Endothelial cell of umbilical vein (primary cell): ENCODE measurements at regions not wholly inside any gene's neighbourhood (a gene's known extent, or its start where the extent isn't known, plus 50 kb on each side); places are given as distances from the start of the nearest gene placed in this dataset.

Experiments used
- BruUV-seq: library from RNA; stranded (reverse); fragments of 400-500 nt; replicated peaks from 2 replicates; lab custom pipeline; 2021; lab: Mats Ljungman, UMichigan
- CTCF ChIA-PET: fragments of 300-600, 350-600 bp; sonication (Branson Sonifier 250); formaldehyde crosslinking; loops from one replicate; lab custom pipeline; 2021; ENCODE audit warnings: antibody characterized with exemption, inconsistent platforms; lab: Charles Lee
- POLR2A ChIA-PET: fragments of 300-600, 350-600 bp; sonication (Branson Sonifier 250); formaldehyde crosslinking; loops from one replicate; lab custom pipeline; 2021; ENCODE audit warnings: antibody characterized with exemption, inconsistent platforms; lab: Charles Lee
- DNase-seq: peaks from one replicate; pipeline ENCODE4 v3.0.0-alpha.2; 2011; ENCODE audit warnings: low read depth, low spot score
- FAIRE-seq: peaks from 2 replicates; lab custom pipeline; 2011; peaks lifted over from hg19 to GRCh38; lab: Jason Lieb, UNC
- H2AFZ ChIP-seq: 2 replicates; pipeline ENCODE4 v1.6.0; 2012; ENCODE audit warnings: low read depth, low read length, control low read depth, inconsistent platforms
- H3K27ac ChIP-seq: 2 replicates; pipeline ENCODE4 v1.5.1; 2011; ENCODE audit warnings: low read depth, mild to moderate bottlenecking, control low read depth, low read length, moderate library complexity; ENCODE audit not compliant: insufficient read depth
- H3K27me3 ChIP-seq, 2 experiments: 2 replicates each; pipeline versions ENCODE4 v1.6.0 to v1.6.1; 2011; ENCODE audit warnings: low read length in 2 of 2, mixed read lengths in 1 of 2; ENCODE audit not compliant: control insufficient read depth in 2 of 2, insufficient read depth in 2 of 2
- H3K36me3 ChIP-seq, 2 experiments: 2 replicates in 1 of 2; 3 replicates in 1 of 2; pipeline ENCODE4 v1.5.1; 2011; ENCODE audit warnings: low read length in 2 of 2, mild to moderate bottlenecking in 1 of 2, moderate library complexity in 1 of 2; ENCODE audit not compliant: control insufficient read depth in 2 of 2, insufficient read depth in 2 of 2; ENCODE audit errors: extremely low read depth in 1 of 2
- H3K4me1 ChIP-seq: 3 replicates; pipeline ENCODE4 v1.5.1; 2011; ENCODE audit warnings: mild to moderate bottlenecking, low read length; ENCODE audit not compliant: control insufficient read depth, insufficient read depth; ENCODE audit errors: extremely low read depth
- H3K4me2 ChIP-seq: 2 replicates; pipeline ENCODE4 v1.6.1; 2011; ENCODE audit warnings: low read length, control low read depth, mixed read lengths; ENCODE audit not compliant: insufficient read depth
- H3K4me3 ChIP-seq, 3 experiments: fragments of 200-600 bp in 1 of 3; sonication (generic), shearing (Covaris generic) in 1 of 3; replicated peaks in 1 of 3; 2 replicates each; pipeline ENCODE4 v1.5.1; 2011 to 2016; ENCODE audit warnings: control low read depth in 3 of 3, low read length in 3 of 3, mild to moderate bottlenecking in 2 of 3, inconsistent platforms in 1 of 3, low read depth in 1 of 3, moderate library complexity in 1 of 3; ENCODE audit not compliant: insufficient read depth in 1 of 3
- H3K79me2 ChIP-seq: 2 replicates; pipeline ENCODE4 v1.6.0; 2012; ENCODE audit warnings: low read length, inconsistent platforms; ENCODE audit not compliant: control insufficient read depth, insufficient read depth
- H3K9ac ChIP-seq: replicated peaks from 2 replicates; pipeline ENCODE3; 2011; ENCODE audit warnings: low read length, control low read depth; ENCODE audit not compliant: insufficient read depth; ENCODE audit errors: extremely low read depth
- H3K9me1 ChIP-seq: replicated peaks from 3 replicates; pipeline ENCODE4 v1.6.0; 2011; ENCODE audit warnings: mild to moderate bottlenecking, low read length; ENCODE audit not compliant: control insufficient read depth, insufficient read depth; ENCODE audit errors: extremely low read depth
- H3K9me3 ChIP-seq: replicated peaks from 2 replicates; pipeline ENCODE4 v1.5.1; 2012; ENCODE audit warnings: low read length, inconsistent platforms; ENCODE audit not compliant: control insufficient read depth, insufficient read depth
- H4K20me1 ChIP-seq: replicated peaks from 2 replicates; pipeline ENCODE3; 2011; ENCODE audit warnings: mild to moderate bottlenecking, low read length; ENCODE audit not compliant: control insufficient read depth, insufficient read depth; ENCODE audit errors: extremely low read depth
- CTCF ChIP-seq, 2 donors: IDR thresholded peaks; 1 replicate in 1 of 2; 2 replicates in 1 of 2; pipeline ENCODE4 v1.5.1; 2011; ENCODE audit warnings: low read length in 2 of 2, mild to moderate bottlenecking in 2 of 2, moderate library complexity in 2 of 2, control low read depth in 1 of 2, inconsistent platforms in 1 of 2, low read depth in 1 of 2; ENCODE audit not compliant: insufficient read depth in 1 of 2; ENCODE audit errors: extremely low read depth in 1 of 2
- EZH2 ChIP-seq: IDR thresholded peaks from 2 replicates; pipeline ENCODE4 v1.6.1; 2012; ENCODE audit warnings: borderline replicate concordance, low read depth, mild to moderate bottlenecking, moderate library complexity, low read length, inconsistent platforms; ENCODE audit not compliant: severe bottlenecking
- FOS ChIP-seq: IDR thresholded peaks from 2 replicates; pipeline ENCODE4 v1.6.1; 2011; ENCODE audit warnings: mild to moderate bottlenecking, low read length, moderate library complexity, borderline replicate concordance; ENCODE audit not compliant: insufficient read depth
- GATA2 ChIP-seq: IDR thresholded peaks from 2 replicates; pipeline ENCODE4 v1.7.0; 2011; ENCODE audit warnings: low read depth, mild to moderate bottlenecking, moderate library complexity, mixed read lengths, low read length; ENCODE audit not compliant: insufficient read length, insufficient read depth
- JUN ChIP-seq: IDR thresholded peaks from 2 replicates; pipeline ENCODE4 v1.6.1; 2011; ENCODE audit warnings: borderline replicate concordance, low read depth; ENCODE audit not compliant: insufficient read length, insufficient read depth
- MAX ChIP-seq: IDR thresholded peaks from 2 replicates; pipeline ENCODE4 v1.6.1; 2011; ENCODE audit not compliant: insufficient read depth, insufficient read length
- MYC ChIP-seq: IDR thresholded peaks from one replicate; pipeline ENCODE4 v1.6.1; 2011; ENCODE audit warnings: mild to moderate bottlenecking, low read depth, low read length
- POLR2A ChIP-seq: IDR thresholded peaks from 2 replicates; pipeline ENCODE4 v1.6.1; 2012; ENCODE audit warnings: low read depth, mild to moderate bottlenecking, control low read depth, low read length
- POLR2AphosphoS5 ChIP-seq: IDR thresholded peaks from 2 replicates; pipeline ENCODE4 v1.6.1; 2012; ENCODE audit warnings: low read depth, mild to moderate bottlenecking, control low read depth, low read length, moderate library complexity; ENCODE audit not compliant: insufficient read depth
- dilution Hi-C: fragments of 300-500 bp; cut with MboI; formaldehyde crosslinking; loops from one replicate; pipeline ENCODE4 v1.15.0; 2019; ENCODE audit warnings: low sequenced_read_pairs; ENCODE audit not compliant: extremely low pct_ligation_motif_present
- intact Hi-C: fragments of 100-400 bp; cut with micrococcal nuclease; formaldehyde crosslinking; loops from one replicate; pipeline ENCODE4 v1.10.0; 2022

GRCh38 chr12:70165450-70165849 is 77.8 kb upstream of the CNOT2 start:
- FAIRE-seq (no peak), DNase-seq (no peak)
- dilution Hi-C loops = no loop called here
- H3K4me2 ChIP-seq = no peak overlapping the region
- no peak overlapping the region for H3K4me3 ChIP-seq
- no peak for TF ChIP-seq JUN
- no peak for TF ChIP-seq POLR2AphosphoS5
- no peak for TF ChIP-seq GATA2
- no peak for TF ChIP-seq EZH2
- TF ChIP-seq MAX = no peak
- no peak for TF ChIP-seq CTCF (IDR thresholded peaks at IDR 0.05; ENCODE audit: extremely low read depth in 1 of 2, insufficient read depth in 1 of 2, low read depth in 1 of 2, low read length in 2 of 2)
- TF ChIP-seq POLR2A = no peak
- TF ChIP-seq MYC = no peak
- no peak for TF ChIP-seq FOS
- H3K9me1 ChIP-seq = no peaks in the 10 kb centered on the region
- no peak overlapping the region for H2AFZ ChIP-seq
- CTCF ChIA-PET = no interaction called here
- no peaks in the 10 kb centered on the region for H3K27me3 ChIP-seq
- intact Hi-C loops = no loop called here
- POLR2A ChIA-PET = no interaction called here
- no peaks in the 10 kb centered on the region for H3K9me3 ChIP-seq
- H4K20me1 ChIP-seq = no peaks in the 10 kb centered on the region
- BruUV-seq = no TSS peak
- no peaks in the 10 kb centered on the region for H3K36me3 ChIP-seq
- H3K79me2 ChIP-seq = no peaks in the 10 kb centered on the region
- no peak overlapping the region for H3K9ac ChIP-seq
- H3K27ac ChIP-seq = no peak overlapping the region
- H3K4me1 ChIP-seq = no peaks in the 10 kb centered on the region
